GM12874 (cell line): ENCODE measurements at regions not wholly inside any gene's neighbourhood (a gene's known extent, or its start where the extent isn't known, plus 50 kb on each side); places are given as distances from the start of the nearest gene placed in this dataset.

ENCODE experiments used
- TF ChIP-seq, protein P1 (sequence below): IDR thresholded peaks from 2 replicates; pipeline ENCODE4 v1.5.1; 2011; ENCODE audit warnings: low read depth, mild to moderate bottlenecking, control low read depth, low read length, moderate library complexity; ENCODE audit not compliant: insufficient read depth

DNA sequence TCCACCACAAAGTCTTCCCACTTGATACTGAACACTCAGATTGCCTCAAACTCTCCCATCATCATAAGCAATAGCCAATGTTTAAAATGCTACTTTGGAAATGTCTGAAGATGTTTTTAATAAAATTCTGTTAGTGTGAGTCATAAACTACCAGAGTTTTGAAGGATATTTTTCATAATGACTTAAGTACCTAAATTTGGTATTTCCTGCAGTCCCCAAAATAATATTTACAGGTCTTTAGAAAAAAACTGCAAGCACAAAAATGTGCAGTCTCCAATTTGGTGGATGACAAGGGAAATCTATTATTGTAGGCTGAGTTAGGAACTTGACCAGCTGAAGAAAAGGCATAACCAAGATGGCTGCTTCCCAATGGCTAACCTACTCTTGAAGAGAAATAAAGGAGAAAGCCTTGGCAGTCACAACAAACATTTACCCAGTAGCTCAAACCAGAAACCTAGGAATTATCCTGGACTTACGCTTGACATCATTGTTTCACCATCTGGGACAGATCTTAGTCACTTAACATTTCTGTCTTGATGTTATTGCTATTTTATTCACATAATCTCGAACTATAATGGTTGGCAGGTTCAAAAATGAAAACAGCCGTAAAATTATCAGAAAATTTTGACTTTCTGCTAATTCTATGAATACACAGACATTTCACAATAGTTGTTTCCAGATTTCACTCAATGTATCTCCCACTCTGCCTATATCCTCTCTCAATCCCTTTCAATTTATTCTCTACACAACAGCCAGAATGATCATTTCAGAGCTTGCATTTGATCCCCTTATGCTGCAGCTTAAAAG lies 111.2 kb upstream of the STEAP1B start:
- TF ChIP-seq, protein P1, sequence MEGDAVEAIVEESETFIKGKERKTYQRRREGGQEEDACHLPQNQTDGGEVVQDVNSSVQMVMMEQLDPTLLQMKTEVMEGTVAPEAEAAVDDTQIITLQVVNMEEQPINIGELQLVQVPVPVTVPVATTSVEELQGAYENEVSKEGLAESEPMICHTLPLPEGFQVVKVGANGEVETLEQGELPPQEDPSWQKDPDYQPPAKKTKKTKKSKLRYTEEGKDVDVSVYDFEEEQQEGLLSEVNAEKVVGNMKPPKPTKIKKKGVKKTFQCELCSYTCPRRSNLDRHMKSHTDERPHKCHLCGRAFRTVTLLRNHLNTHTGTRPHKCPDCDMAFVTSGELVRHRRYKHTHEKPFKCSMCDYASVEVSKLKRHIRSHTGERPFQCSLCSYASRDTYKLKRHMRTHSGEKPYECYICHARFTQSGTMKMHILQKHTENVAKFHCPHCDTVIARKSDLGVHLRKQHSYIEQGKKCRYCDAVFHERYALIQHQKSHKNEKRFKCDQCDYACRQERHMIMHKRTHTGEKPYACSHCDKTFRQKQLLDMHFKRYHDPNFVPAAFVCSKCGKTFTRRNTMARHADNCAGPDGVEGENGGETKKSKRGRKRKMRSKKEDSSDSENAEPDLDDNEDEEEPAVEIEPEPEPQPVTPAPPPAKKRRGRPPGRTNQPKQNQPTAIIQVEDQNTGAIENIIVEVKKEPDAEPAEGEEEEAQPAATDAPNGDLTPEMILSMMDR: no peak

DNA sequence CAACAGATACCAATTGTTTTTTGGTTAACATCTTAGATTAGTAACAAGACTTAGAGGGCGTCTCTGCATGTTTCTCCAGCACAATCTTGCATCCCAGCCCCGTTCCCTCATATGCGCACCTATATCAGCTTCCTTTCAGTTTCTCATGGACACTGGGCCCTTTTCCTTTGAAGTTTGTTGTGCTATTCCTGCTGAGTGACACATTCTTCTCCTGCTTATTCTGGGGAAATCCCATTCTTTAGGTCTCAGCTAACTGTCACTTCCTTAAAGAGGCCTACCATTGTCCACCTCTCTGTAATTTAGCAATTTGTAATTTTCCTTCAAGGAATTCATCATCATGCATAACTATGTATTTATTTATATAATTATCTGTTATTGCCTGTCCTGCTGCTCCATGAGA lies 110.3 kb upstream of the STEAP1B start:
- TF ChIP-seq, protein P1: no peak

DNA sequence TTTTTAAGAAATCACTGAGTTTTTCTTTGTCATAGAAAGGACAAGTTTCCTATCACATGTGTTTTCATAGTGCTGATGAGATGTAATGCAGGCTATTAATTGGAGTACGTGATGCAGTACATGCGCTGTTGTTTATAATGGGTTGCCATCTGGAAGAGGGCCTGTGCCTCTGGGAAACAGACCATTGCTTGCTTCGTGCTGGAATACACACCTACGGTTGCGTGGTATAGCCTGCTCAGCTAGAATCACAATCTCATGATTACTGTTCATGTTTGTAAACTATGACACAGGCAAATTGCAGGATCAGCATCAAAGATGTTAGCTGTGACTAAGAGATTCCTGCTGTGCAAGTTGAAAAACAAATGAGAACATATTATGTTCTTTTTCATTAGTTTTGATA lies 107.2 kb upstream of the STEAP1B start:
- TF ChIP-seq, protein P1: no peak

DNA sequence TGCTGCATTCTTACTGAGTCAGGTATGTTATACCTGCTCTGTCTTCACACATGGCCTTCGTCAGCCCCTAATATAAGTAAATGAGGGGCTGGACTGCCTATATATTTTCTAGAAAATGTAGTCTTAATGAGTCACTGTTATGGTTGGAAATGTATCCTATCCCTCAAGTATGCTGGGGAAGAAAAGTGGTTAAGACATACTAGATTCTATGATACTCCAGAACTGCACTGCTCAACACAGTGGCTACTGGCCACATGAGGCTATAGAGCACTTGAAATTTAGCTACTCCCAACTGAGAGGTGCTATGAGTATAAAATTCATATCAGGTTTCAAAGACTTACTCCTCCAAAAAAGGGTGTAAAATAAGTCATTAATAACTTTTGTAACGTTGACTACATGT lies 104.3 kb upstream of the STEAP1B start:
- TF ChIP-seq, protein P1: no peak

DNA sequence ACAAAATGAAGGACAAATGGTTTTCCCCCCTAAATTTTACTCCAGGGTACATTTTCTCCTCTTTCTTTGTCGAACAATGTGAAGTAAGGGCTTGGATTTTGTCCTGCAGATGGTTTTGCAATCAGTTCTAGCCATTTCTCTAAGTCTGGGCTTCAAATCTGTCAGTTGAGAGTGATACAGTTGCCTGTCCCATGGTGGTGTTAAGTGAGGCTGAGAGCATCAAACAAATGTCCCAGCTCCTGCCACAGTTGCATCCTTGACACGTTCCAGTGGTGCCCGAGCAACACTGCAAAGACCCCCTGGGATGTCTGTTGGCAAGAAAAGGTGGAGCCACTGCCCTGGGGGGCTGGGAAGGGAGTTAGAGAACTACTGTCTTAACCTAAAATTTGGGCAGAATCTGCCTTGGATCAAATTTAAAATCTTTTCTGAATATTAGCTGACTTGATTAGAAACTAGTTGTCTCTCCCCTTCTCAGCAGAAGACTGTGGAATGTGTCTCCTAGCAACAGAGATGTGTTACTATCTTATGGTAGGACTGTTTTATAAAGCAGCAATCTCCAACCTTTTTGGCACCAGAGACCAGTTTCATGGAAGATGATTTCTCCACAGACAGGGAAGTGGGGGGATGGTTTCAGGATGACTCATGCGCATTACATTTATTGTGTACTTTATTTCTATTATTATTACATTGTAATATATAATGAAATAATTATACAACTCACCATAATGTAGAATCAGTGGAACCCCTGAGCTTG lies 102.0 kb upstream of the STEAP1B start:
- TF ChIP-seq, protein P1: no peak

DNA sequence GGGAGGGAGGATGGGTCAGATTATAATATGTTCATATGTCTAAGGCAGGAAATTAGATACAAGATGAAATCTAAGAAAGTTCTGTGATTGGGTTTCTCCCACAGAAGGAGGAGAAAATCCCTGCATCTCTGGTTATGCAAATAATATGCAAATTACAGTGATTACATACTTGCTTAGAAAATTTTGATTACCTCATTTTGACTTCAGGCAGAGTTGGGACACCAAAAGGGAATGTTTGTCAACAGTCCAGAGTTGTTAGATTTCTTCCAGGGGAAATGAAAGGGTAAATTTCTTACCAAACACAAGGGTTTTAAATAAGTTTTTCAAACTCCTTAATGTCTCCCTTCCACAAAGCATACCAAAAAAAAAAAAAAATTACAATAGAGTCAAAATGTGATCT lies 101.4 kb upstream of the STEAP1B start:
- TF ChIP-seq, protein P1: no peak

DNA sequence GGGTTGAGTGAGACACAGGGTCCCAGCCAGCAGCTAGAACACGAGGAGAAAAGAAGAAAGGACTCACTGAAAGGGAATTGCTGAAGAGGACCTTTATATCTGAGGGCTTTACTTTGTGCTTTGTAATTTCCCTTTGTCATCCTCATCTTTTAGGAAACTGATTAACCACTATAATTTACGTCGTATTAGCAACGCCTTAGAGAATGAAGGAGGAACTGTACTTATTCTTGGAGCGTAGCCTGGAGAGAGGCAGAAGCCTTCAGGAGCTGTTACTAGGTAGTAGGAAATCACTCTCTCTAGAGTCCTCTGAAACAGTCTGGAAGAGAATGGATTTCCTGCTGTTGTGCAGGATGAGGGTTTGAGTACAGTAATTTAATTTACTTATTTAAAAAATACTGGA lies 101.0 kb upstream of the STEAP1B start:
- TF ChIP-seq, protein P1: no peak
